ENCODE measurements at regions not wholly inside any gene's neighbourhood (a gene's known extent, or its start where the extent isn't known, plus 50 kb on each side); places are given as distances from the start of the nearest gene placed in this dataset.

- no peak for DNase-seq
These were observed 99.8 kb downstream of the TES start for GRCh38 chr7:116310141-116310540.

DNA sequence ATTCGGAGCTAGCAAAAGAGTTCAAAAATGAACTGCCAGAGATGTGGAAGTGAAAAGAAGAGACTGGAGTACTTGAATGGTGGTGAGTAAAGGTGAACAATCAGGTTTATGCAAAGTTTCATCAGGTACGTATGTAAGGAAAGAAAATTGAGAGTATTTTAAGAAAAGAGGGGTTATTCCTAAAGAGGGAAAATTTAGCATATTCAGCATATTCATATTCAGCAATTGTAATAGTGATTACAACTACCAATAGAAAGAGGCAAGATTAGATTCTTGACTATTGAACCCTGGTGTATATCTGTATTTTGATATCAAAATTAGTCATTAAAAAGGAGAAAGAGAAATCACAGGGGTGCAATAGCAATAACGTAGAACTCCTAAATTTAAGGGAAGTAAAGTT, 100.9 kb downstream of the TES start:
- no peak for DNase-seq

DNA sequence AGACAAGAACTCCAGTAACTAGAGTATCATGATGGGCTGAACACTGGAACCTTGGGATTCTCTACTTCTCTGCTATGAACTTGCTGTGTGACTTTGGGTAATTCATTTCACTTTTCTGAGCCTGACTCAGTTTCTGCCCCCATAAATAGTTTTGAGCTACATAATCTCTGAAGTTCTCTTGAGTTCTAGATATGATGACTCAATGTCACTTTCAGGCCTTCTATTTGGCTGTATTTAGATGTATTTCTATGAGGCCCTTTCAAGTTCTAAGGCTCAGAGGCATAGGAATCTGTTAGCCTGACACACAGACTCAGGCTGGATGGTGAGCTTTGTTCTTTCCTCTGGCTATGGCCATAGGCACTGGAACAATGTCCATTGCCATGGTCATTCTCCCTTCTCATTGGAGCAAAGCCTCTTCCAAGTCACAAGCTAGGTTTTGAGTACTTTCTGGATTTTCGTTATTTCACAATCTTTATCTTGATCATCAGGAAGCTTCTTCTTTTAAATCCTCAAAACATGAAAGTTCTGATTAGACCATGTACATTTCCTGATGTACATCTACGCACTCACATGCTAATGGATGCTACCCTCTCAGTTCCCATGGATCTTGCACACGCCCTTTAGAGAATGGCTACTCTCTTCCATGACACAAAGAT, 101.6 kb downstream of the TES start:
- no peak for DNase-seq

DNA sequence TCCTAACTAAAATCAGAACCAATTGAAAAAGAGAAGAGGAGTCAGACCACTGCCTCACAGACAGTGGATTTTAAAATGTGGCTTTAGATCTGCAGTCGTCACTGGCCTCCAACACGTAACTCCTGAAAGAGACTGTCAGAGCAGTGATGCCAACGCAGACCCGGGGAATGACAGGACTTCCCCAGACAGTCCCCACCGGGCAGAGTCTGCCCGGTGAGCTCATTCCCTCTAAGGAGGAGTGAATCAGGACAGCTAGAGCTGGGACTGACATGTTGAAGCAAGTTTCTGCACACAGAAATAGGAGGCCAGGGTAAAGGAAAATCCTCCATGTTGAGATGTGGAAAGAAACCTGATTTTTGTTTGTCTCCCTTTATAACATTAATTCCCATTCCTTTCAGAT, 105.0 kb downstream of the TES start:
- no peak for DNase-seq

GRCh38 chr7:116315803-116316202, 105.5 kb downstream of the TES start:
- DNase-seq, result no peak

GRCh38 chr7:116316838-116317628, 106.7 kb downstream of the TES start:
- DNase-seq, result peak; percentile 97

GRCh38 chr7:116317907-116318306, 107.6 kb downstream of the TES start:
- DNase-seq, result no peak

GRCh38 chr7:116322541-116322940, 112.2 kb downstream of the TES start:
- DNase-seq, result no peak

DNA sequence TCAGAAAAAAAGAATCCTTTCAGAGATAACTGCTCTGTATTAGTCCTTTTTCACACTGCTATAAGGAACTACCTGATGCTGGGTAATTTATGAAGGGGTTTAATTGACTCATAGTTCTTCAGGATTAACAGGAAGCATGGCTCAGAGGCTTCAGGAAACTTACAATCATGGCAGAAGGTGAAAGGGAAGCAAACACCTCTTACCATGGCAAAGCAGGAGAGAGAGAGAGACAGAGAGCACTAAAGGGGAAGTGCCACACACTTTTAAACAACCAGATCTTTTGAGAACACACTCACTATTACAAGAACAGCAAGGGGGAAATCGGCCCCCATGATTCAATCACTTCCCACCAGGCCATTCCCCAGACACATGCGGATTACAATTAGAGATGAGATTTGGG, 114.2 kb downstream of the TES start:
- no peak for DNase-seq

GRCh38 chr7:116325517-116325916, 115.2 kb downstream of the TES start:
- DNase-seq, result no peak

DNA sequence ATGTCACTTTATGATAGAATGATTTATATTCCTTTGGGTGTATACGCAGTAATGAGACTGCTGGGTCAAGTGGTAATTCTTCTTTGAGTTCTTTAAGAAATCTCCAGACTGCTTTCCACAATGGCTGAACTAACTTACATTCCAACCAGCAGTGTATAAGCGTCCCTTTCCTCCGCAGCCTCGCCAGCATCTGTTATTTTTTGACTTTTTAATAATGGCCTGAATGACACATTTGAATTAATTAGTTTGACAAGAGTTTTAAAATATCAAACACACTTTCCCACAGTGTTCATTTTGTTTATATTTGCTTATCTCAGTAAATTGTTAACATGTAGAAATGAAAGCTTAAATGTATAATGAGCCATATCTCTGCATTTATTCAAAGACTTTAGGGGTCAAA, 116.8 kb downstream of the TES start:
- no peak for DNase-seq

DNA sequence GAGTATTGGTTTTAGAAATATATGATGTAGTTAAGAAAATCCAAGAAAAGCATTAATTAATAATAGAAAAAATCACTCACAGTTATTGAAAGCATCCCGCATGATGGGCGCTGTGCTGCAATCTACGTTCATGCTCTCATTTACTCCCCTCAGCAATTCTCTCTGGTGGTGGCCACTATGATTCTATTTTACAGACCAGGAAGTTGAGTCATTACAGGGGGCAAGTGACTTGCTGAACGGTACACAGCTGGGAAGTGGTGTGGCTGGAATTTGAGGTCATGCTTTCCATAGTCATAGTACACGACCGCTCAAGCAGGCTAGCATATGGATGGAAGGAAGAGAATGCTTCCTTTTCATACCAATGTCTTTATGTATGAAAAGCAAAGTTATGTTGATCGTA, 117.4 kb downstream of the TES start:
- DNase-seq, result peak; percentile 50

DNA sequence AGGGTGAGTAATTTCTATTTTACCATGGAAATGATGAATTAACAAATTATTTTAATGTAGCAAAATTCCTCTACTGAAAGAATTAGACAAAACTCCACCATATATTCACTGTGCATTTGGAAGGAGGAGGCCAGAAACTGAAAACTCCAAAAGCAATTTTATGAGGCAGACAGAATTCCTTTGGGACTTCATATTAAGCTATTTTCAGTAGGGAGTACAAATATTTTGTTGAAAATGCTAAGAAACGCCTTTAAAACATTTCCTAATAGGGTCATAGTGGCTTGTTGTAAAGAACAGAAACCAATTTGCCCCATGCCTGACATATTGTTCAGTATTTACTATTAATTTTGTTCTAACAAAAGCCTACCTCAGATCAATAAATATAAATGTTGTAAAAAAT, 117.8 kb downstream of the TES start:
- DNase-seq, result no peak

DNA sequence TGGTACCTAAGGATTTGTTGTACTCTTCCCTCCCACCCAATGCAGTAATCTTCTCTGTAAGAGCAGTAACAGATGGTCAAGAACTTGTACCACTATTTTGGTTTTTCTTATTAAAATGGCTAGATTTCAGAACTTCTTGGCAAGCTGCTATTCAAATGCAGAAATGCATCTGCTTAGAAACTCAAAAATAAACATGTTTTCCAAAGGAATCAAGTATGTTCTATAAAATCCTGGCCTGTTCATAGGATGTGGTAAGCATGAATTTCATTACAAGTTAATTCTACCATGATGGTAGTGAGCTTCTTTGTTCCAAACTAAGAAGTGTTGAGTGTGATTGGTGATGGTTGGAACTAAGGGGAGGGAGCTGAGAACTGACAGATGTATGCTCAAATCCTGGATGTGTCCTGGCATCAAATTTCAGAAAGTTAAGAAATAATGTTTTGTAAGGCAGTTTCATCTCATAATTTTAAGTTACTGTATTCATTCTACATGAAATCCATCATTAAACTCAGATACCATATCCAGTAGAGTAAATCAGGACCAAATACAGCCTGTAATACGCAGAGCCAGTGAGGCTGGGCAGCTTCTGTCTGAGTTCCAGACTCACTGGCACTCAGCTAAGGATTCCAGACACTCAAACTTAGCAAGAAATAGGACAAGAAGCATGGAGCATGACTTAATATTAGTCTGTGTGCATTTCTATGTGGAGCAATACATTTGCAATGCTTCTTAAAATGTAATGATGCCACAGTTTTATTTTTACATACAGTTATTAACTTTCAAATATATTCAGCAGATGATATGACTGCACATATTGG, 119.6 kb downstream of the TES start:
- no peak for DNase-seq

GRCh38 chr7:116331020-116331419, 120.7 kb downstream of the TES start:
- DNase-seq, result no peak

DNA sequence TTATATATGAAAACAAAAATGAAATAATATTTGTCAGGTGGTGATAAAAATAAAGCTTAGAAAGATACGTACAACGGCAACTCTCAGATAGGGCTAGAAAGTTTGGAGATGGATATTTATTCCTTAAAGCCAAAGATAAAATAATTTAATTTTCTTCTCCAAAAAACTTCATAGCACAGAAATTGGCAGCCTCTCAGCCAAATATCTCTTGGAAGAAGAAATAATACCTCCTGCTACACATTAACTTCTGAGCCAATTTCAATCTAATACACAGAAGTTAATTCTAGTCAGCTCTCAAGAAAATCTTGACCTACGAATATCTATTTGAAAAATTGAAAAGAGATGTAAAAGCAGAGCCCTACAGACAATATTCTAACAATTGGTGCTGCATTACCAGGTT, 122.4 kb downstream of the TES start:
- DNase-seq, result no peak

DNA sequence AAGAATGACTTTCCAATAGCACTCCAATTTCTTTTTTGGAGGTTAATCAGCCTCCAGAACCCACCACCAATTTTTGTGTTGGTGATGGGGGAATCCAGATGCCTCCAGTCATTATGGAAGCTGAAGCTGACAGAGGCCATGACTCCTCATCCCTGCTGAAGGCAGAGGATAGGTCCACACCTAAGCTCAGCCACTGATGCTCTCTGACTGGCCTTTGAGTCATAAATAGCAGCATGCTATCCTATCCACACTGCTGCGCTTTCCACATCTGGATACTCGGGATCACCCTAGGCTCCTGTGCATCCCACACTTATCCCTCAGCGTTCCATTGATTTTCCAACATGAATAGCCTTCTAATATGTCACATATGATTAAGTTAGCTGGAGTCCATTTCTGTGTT, 124.2 kb downstream of the TES start:
- DNase-seq, result no peak

- DNase-seq, result no peak
These were observed 126.7 kb downstream of the TES start for GRCh38 chr7:116337018-116337417.

GRCh38 chr7:116337800-116338199, 127.5 kb downstream of the TES start:
- no peak for DNase-seq

- DNase-seq, result no peak
These were observed 129.2 kb downstream of the TES start for GRCh38 chr7:116339564-116339963.

DNA sequence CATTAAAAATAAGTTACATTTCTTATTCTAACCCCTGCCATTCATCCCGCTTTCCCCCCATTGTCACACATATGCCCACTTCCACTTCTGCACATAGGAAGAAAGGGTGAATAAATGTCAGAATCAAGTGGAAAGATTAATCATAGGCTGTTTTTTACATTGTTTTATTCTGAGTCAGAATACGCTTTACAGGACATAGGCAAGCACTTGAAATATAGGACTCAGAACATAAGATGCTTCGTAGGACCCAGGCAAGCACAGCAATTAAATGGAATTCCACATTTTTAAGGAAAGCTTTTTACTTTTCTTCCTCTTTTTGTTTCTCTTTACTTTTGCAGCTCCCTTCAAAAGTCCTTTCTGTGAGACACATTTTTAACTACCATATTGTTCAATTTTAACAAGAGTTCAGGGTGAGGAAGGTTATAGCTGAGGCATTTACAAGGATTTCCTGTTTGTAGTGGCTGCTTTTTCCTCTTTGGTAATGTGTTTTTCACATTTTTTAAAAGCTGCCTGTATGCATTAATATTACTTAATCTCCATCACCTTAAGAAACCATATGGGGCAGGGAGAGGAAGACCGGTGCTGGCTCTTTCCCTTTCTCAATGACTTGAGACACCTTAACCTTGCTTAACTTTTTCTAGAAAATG, 130.0 kb downstream of the TES start:
- no peak for DNase-seq

DNA sequence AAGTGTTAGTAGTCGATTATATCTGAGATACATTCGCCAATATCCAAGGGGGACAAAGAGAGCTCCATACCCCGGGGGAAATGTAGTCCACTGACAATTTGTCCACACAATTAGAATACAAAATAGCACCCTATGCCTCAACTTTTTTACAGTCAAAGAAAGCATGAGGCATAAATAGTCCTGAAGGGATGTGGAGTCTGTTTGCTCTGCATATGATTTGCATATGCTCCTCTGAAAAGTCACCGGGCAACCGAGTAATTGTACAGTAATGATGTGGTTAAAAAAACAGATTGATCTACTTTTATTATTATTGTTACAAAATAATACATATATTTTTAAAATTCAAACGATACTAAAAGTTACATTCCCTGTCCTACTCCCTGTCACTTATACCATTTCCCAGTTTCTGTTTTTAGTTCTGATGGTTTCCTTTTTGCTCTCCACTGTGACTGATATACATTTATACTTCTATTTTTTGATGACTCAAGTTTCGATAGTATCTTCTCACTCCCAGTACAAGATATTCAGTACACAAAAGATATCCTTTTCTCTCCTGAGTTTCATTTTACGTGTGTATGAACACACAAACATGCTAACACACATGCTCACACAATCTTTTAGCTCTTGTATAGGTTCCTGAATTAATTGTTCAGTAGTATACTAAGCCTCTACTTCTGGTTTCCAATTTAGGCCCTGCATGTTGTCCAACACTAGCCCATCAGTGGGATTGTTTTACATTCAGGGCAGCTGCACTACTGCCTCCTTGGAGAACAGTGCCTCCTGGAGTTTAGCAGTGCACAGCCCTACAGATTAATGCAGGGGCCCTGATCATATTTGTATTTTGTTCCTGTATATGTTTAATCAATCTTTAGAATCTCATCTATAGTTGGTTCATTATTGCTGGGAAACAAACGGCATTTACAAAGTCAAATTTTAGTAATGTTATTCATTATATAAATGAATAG, 130.9 kb downstream of the TES start:
- no peak for DNase-seq

All from amniotic stem cell (primary cell).